ENCODE measurements at regions not wholly inside any gene's neighbourhood (a gene's known extent, or its start where the extent isn't known, plus 50 kb on each side); places are given as distances from the start of the nearest gene placed in this dataset.

- TF ChIP-seq EZH2 (IDR thresholded peaks at IDR 0.05) (no peak), POLR2AphosphoS5 (IDR thresholded peaks at IDR 0.05; ENCODE audit: borderline replicate concordance, low read depth, low read length) (no peak)
These were observed 450.5 kb upstream of the AZI2 start for GRCh38 chr3:28799084-28799483.

Data from SK-N-MC (cell line).